GM12878 (cell line): ENCODE measurements at regions not wholly inside any gene's neighbourhood (a gene's known extent, or its start where the extent isn't known, plus 50 kb on each side); places are given as distances from the start of the nearest gene placed in this dataset.

ENCODE experiments used
- BCL11A ChIP-seq: IDR thresholded peaks from 2 replicates; pipeline ENCODE4 v1.6.1; 2011; ENCODE audit warnings: low read depth, low read length
- BHLHE40 ChIP-seq, 2 experiments: fragments of 450-650 bp in 1 of 2; IDR thresholded peaks; 2 replicates each; pipeline ENCODE4 v1.6.1; 2011 to 2017; ENCODE audit warnings: low read depth in 2 of 2, borderline replicate concordance in 1 of 2, improper control_type of control experiment in 1 of 2, low read length in 1 of 2, mild to moderate bottlenecking in 1 of 2
- BMI1 ChIP-seq: fragments of 450-650 bp; IDR thresholded peaks from 2 replicates; pipeline ENCODE4 v1.6.1; 2016; ENCODE audit warnings: mild to moderate bottlenecking, moderate library complexity, borderline replicate concordance
- CREB1 ChIP-seq: IDR thresholded peaks from 2 replicates; pipeline ENCODE4 v1.6.1; 2012; ENCODE audit warnings: low read depth, mild to moderate bottlenecking, inconsistent platforms
- CREM ChIP-seq: IDR thresholded peaks from 2 replicates; pipeline ENCODE4 v1.6.1; 2014; ENCODE audit warnings: antibody characterized with exemption, low read depth
- EED ChIP-seq: sonication (generic); IDR thresholded peaks from 2 replicates; pipeline ENCODE4 v1.6.1; 2016; ENCODE audit warnings: antibody characterized with exemption, low read depth
- GATAD2B ChIP-seq: fragments of 450-650 bp; conservative IDR thresholded peaks from 2 replicates; pipeline ENCODE4 v1.6.1; 2017; ENCODE audit warnings: low read depth, mild to moderate bottlenecking, moderate library complexity
- IKZF1 ChIP-seq: fragments of 450-650 bp; conservative IDR thresholded peaks from 2 replicates; pipeline ENCODE4 v1.6.1; 2017; ENCODE audit warnings: antibody characterized with exemption, mild to moderate bottlenecking
- MEF2A ChIP-seq: IDR thresholded peaks from 2 replicates; pipeline ENCODE4 v1.6.1; 2011; ENCODE audit warnings: low read depth, mild to moderate bottlenecking, low read length, moderate library complexity; ENCODE audit not compliant: insufficient read depth
- MLLT1 ChIP-seq: fragments of 450-650 bp; IDR thresholded peaks from 2 replicates; pipeline ENCODE4 v1.6.1; 2016; ENCODE audit warnings: mild to moderate bottlenecking
- NKRF ChIP-seq: fragments of 450-650 bp; conservative IDR thresholded peaks from 2 replicates; pipeline ENCODE4 v1.6.1; 2017; ENCODE audit warnings: mild to moderate bottlenecking, moderate library complexity
- NR2F1 ChIP-seq: fragments of 450-650 bp; conservative IDR thresholded peaks from 2 replicates; pipeline ENCODE4 v1.6.1; 2017; ENCODE audit warnings: mild to moderate bottlenecking
- RB1 ChIP-seq: fragments of 450-650 bp; formaldehyde crosslinking; IDR thresholded peaks from 2 replicates; pipeline ENCODE4 v1.6.1; 2017; ENCODE audit warnings: mild to moderate bottlenecking, borderline replicate concordance
- SMAD1 ChIP-seq: fragments of 450-650 bp; IDR thresholded peaks from 2 replicates; pipeline ENCODE4 v1.6.1; 2018; ENCODE audit warnings: mild to moderate bottlenecking, low read depth; ENCODE audit not compliant: partially characterized antibody
- SREBF1 ChIP-seq: IDR thresholded peaks from 2 replicates; pipeline ENCODE4 v1.6.1; 2012; ENCODE audit warnings: mild to moderate bottlenecking, low read length
- SRF ChIP-seq, 2 experiments: IDR thresholded peaks; 2 replicates each; pipeline ENCODE4 v1.6.1; 2011; ENCODE audit warnings: low read depth in 2 of 2, low read length in 2 of 2, mild to moderate bottlenecking in 1 of 2, moderate library complexity in 1 of 2
- TBL1XR1 ChIP-seq: IDR thresholded peaks from 2 replicates; pipeline ENCODE4 v1.6.1; 2012; ENCODE audit warnings: low read depth, low read length, improper control_type of control experiment
- ZBTB4 ChIP-seq: fragments of 450-650 bp; formaldehyde crosslinking; IDR thresholded peaks from 2 replicates; pipeline ENCODE4 v1.4.0; 2022; ENCODE audit warnings: mild to moderate bottlenecking, moderate library complexity
- ZBTB40 ChIP-seq: fragments of 450-650 bp; IDR thresholded peaks from 2 replicates; pipeline ENCODE4 v1.6.1; 2016; ENCODE audit warnings: mild to moderate bottlenecking, moderate library complexity, borderline replicate concordance

- peak; percentile 77; the same call in 1 of the 2 replicates for TF ChIP-seq ZBTB40
- TF ChIP-seq GATAD2B, result 0 out of 2 replicates have a peak, but pooled peaks have one; percentile 31
- peak; percentile 87 for TF ChIP-seq BCL11A
- peak; percentile 27; the same call in 1 of the 2 replicates for TF ChIP-seq SREBF1
- peak; percentile 86 for TF ChIP-seq IKZF1
- peak; percentile 36; the same call in 1 of the 2 replicates for TF ChIP-seq TBL1XR1
- TF ChIP-seq BMI1, result peak; percentile 94
- TF ChIP-seq MEF2A, result peak; percentile 91
- TF ChIP-seq EED, result peak; percentile 96
- TF ChIP-seq ZBTB4, result peak; percentile 98
- TF ChIP-seq CREM, result peak; percentile 82
- TF ChIP-seq NKRF, result 0 out of 2 replicates have a peak, but pooled peaks have one; percentile 27
- peak in 1 of 2 experiments; percentile 57; a peak in 1 of 4 replicates for TF ChIP-seq SRF (IDR thresholded peaks at IDR 0.05; ENCODE audit: low read depth in 2 of 2, low read length in 2 of 2)
- TF ChIP-seq RB1, result peak; percentile 88; the same call in 1 of the 2 replicates
- TF ChIP-seq BHLHE40 (IDR thresholded peaks at IDR 0.05; ENCODE audit: borderline replicate concordance in 1 of 2, low read depth in 2 of 2, low read length in 1 of 2), result peak in 1 of 2 experiments; percentile 72; a peak in 2 of 4 replicates
- peak; percentile 99 for TF ChIP-seq SMAD1
- peak; percentile 70 for TF ChIP-seq NR2F1
- TF ChIP-seq MLLT1, result peak; percentile 88
- TF ChIP-seq CREB1, result peak; percentile 77
Observed at GRCh38 chr1:149636286-149637122, 52.9 kb downstream of the PPIAL4C start (continued).
